Loucy (cell line): ENCODE measurements at regions not wholly inside any gene's neighbourhood (a gene's known extent, or its start where the extent isn't known, plus 50 kb on each side); places are given as distances from the start of the nearest gene placed in this dataset.

Experiments
- EZH2phosphoT487 ChIP-seq: fragments of 200-600 bp; IDR thresholded peaks from 2 replicates; pipeline ENCODE4 v1.6.1; 2018; ENCODE audit warnings: antibody characterized with exemption, mild to moderate bottlenecking, moderate library complexity, borderline replicate concordance
- TF ChIP-seq, protein P1 (sequence below): fragments of 200-600 bp; sonication (generic); conservative IDR thresholded peaks from 2 replicates; pipeline ENCODE4 v1.5.1; 2014; ENCODE audit warnings: mild to moderate bottlenecking, antibody characterized with exemption, low read length

DNA sequence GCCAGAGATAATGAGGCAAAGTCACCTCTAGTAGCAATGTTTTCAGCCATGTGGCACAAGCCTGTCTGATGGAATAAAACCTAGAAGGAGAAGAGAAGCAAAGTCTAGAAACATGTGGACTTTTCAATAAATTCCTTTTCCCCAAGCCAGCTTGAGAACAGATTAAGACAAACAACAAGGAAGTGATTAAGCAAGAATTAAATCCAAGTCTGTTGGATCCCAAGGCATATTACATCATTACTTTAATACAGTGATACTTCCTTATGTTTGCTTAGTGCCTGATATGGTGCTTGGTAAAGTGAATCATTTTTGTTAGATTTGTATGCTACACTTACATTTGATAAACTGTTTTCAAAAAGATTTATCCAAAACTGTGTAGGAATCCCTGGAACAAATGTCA is 260.3 kb upstream of the FAM83B start:
- TF ChIP-seq, protein P1, sequence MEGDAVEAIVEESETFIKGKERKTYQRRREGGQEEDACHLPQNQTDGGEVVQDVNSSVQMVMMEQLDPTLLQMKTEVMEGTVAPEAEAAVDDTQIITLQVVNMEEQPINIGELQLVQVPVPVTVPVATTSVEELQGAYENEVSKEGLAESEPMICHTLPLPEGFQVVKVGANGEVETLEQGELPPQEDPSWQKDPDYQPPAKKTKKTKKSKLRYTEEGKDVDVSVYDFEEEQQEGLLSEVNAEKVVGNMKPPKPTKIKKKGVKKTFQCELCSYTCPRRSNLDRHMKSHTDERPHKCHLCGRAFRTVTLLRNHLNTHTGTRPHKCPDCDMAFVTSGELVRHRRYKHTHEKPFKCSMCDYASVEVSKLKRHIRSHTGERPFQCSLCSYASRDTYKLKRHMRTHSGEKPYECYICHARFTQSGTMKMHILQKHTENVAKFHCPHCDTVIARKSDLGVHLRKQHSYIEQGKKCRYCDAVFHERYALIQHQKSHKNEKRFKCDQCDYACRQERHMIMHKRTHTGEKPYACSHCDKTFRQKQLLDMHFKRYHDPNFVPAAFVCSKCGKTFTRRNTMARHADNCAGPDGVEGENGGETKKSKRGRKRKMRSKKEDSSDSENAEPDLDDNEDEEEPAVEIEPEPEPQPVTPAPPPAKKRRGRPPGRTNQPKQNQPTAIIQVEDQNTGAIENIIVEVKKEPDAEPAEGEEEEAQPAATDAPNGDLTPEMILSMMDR, result no peak
- TF ChIP-seq EZH2phosphoT487, result no peak
